ENCODE measurements at regions not wholly inside any gene's neighbourhood (a gene's known extent, or its start where the extent isn't known, plus 50 kb on each side); places are given as distances from the start of the nearest gene placed in this dataset.
"Not testable (repeated sequence)": the region's sequence is repeated elsewhere in the genome, so short reads cannot be mapped to it uniquely, and the experiment has no call there.

DNA sequence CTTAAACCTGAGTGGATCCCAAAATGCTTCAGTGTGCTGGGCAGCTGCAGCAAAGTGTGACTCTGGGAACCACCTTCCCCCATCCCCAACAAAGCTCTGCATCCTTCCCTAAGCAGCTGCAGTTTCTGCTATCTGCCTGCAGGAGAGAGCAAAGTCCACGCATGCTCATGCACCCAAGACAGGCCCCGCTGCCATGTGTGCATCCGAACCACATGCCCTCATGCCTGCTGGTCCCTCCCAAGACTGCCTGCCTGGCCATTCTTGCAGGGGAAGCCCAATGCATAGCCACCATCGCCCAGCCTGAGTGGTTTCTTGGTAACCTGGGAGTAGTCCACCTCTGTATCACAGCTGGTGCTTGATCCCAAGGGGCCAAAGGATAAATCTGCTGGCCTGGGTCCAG lies 94.3 kb upstream of the OLIG3 start:
- no peak for TF ChIP-seq ZNF274 (IDR thresholded peaks at IDR 0.05; ENCODE audit: low read depth, low read length)

DNA sequence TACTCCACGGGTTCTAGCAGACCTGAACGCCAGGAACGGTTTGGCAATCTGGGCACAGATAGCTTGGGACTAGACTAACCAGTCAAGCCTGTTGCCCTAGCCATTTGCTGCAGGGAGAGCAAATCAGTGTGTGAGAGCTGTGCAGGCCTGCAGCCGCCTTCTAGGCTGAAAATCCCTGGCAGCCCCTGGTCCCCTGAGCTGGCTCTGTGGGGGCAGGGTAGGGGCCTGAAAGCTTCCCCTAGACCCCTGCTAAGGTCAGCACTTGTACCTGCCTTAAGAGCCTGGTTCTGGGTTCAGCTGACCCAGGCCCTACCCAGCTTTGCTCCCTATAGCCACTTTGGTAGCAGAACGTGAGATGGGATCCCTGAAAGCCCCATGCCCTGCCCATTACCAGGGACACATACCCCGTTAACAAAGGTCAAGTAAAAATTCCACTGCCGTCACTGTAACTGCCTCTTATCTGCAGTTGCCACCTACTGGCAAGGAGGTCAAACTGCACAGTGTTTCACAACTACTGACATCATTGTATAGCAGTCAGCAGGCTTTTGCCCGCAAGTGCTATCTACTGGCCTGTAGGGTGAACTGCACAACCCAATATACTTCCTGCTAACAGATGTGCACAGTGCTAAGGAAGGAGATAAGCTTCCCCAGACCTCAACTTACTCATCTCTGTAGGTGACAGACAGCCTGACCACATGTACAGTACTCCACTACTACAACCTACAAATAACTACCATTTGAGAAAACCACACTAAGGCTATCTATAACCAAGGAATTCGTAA lies 95.1 kb upstream of the OLIG3 start:
- TF ChIP-seq ZNF274 (IDR thresholded peaks at IDR 0.05; ENCODE audit: low read depth, low read length): no peak
- H3K4me3 ChIP-seq (ENCODE audit: low read length): no peak overlapping the region

More for the DNA sequence above, 94.3 kb upstream of the OLIG3 start:
- no peak overlapping the region for H3K4me3 ChIP-seq (ENCODE audit: low read length)

DNA sequence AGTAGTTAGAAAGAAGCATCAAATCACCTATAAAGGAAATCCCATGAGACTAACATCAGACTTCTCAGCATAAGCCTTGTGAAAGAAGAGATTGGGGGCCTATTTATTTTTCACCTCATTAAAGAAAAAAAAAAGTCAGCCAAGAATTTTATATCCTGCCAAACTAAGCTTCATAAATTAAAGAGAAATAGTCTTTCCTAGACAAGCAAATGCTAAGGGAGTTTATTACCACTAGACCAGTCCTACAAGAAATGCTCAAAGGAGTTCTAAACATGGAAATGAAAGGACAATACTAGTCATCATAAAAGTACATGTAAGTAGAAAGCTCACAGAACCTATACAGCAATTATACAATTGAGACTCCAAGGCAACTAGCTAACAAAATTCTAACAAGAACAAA lies 96.5 kb upstream of the OLIG3 start:
- no peak for TF ChIP-seq ZNF274 (IDR thresholded peaks at IDR 0.05; ENCODE audit: low read depth, low read length)
- H3K4me3 ChIP-seq (ENCODE audit: low read length): no peak overlapping the region

DNA sequence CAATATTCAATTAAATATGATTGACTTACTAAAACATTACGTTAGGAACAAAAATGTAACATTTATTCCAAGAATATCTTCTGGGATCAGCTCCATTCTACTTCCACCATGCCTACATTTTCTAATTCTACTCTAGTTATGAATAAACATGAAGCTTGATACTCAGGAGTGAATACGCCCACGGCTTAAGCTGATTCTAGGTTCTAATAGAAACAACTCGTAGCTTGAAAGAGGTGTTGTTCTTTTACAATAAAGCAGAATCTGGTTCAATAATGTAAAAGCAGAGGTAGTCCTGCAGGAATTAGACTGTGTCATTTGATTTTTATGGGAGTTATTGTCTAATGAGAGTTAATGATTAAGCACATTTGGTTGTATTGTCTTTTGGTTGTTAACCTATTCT lies 107.3 kb upstream of the OLIG3 start:
- no peak overlapping the region for H3K4me3 ChIP-seq (ENCODE audit: low read length)
- TF ChIP-seq ZNF274 (IDR thresholded peaks at IDR 0.05; ENCODE audit: low read depth, low read length): no peak

DNA sequence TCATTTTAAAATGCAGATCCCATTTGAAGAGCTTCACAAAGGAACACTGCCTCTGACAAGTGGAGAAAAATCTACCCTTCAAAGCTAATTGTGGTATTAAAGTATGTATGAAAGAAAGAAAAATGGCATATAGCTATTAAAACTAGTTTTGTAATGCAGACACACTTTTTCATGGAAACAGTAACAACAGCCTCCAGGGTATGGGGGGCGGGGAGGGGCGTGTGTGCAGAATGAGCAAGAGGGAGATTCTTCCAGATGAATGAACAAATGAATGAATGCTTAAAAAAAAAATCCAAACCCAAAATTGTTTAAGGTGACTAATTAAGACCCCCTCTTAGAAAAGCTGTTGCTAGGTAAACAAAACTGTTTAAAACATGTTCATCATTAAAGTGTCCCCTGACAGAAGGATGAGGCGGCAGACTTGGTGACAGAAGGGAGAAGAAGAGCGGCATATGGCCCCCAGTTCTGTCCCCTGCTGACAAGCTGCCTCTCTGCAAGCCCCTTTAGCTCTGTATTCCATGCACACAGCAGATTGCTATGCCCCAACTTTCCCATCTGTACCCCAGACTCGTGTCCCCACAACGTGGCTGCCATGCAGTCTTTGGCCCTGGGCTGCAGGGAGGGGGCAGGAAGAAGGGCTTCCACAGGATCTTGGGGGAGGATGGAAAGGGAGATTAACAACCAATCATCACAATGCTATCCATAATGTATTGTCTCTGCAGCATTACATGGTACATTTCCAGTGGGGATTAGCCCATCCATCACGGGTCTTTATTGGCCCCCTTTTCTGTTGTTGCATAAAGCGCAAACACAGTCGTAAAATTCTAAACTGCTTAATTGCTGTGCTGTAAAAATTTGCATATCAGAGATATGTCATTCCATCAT lies 108.4 kb upstream of the OLIG3 start:
- no peak for TF ChIP-seq ZNF274 (IDR thresholded peaks at IDR 0.05; ENCODE audit: low read depth, low read length)
- H3K4me3 ChIP-seq (ENCODE audit: low read length): no peak overlapping the region

DNA sequence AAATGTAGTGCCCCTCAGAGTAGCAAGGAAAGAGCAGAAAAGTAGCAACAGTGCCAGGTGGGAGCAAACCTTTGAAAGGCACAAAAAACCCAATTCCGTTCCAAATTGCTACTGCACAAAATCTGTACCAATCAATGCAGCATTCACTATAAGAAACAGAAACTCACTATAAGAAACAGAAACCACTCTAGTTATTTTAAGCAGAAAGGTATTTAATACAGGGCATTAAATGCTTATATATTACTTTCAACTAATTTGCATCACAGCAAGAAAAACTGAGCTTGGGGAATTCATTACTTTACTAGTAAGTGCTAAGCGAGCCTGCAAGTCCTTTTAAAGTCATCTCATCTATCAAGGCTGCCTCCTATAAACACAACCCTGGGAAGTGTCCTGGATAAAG lies 116.5 kb upstream of the OLIG3 start:
- H3K4me3 ChIP-seq (ENCODE audit: low read length): no peak overlapping the region

DNA sequence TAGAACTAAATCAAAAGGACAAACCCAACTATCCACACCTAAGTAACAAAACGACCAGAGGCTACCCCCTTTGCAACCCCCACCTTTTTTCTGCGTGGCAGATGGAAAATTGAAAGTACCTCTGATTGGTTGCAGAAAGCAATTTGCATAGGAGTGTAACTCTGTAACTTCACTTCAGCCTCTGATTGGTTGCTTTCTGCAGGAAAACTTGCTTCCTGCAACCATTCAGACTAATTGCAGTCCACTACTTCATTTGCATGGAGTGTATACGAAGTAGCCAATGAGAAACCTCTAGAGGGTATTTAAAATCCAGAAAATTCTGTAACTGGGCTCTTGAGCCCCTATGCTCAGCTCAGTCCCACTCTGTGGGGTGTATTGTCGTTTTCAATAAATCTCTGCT lies 129.1 kb upstream of the OLIG3 start:
- H3K4me3 ChIP-seq (ENCODE audit: low read length): no peak overlapping the region

More for the DNA sequence above, 116.5 kb upstream of the OLIG3 start:
- TF ChIP-seq ZNF274 (IDR thresholded peaks at IDR 0.05; ENCODE audit: low read depth, low read length): no peak

DNA sequence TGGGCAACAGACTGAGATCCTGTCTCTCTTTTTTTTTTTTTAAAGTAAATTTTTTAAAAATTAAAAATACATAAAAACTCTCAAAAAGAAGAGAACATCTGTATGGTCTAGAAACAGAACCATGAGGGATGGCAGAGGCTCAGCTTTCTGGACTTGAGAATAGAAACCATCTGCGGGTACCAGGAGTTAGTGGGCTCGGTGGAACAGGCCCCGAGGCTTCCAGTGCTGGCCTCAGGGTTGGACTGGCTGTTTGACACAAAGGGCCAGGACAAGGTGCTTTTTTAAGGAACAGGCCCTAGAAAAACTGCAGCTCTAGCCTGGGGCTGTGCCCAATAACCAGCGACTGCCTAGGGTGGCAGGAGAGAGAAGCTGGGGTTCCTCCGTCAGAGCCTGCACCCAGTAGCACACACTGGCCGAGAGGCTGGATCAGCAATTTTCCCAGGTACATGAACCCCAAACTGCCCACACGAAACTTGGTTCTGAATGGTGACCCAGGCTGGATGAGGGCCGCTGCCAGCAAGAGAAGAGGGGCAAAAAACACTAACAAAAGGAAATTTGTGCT lies 131.0 kb upstream of the OLIG3 start:
- no peak overlapping the region for H3K4me3 ChIP-seq (ENCODE audit: low read length)
- TF ChIP-seq ZNF274 (IDR thresholded peaks at IDR 0.05; ENCODE audit: low read depth, low read length): no peak

More for the DNA sequence above, 129.1 kb upstream of the OLIG3 start:
- TF ChIP-seq ZNF274 (IDR thresholded peaks at IDR 0.05; ENCODE audit: low read depth, low read length): no peak

DNA sequence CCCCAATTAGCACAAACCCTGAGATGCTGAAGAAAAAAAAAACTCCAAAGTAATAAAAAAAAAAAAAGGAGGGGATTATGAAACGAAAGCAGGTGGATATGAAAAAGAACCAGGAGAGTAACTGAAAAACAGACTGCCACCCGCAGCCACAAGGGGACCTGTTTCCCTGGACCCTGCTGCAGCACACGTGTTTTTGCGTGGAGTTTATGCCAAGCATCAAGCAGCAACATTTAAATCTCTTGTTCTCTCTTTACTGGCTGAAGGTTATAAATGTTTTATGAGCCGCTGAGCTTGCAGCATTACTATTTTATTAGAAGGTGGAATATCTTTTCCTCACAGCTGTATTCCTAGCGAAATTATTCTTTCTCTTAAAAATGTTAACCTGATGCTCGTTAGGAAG lies 131.6 kb upstream of the OLIG3 start:
- no peak overlapping the region for H3K4me3 ChIP-seq (ENCODE audit: low read length)

DNA sequence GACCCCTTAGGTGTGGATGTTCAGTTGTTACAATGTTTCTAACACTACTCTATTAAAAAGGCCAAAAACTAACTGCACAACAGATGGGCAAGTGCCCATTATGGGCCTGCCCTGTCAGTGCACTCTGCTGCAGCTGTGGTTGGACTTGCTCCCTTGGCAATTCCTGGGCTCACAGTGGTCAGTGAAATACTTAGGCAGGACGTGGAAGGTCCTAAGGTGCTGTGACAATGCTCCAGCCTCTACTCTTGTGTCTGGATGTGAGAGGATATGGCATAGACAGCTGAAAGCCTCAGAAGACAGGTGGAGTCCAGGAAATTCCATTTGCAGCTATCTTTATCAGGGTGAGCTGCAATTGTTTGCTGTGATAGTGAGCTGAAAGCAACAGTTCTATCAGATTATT lies 136.5 kb upstream of the OLIG3 start:
- no peak for TF ChIP-seq ZNF274 (IDR thresholded peaks at IDR 0.05; ENCODE audit: low read depth, low read length)
- no peak overlapping the region for H3K4me3 ChIP-seq (ENCODE audit: low read length)

More for the DNA sequence above, 131.6 kb upstream of the OLIG3 start:
- no peak for TF ChIP-seq ZNF274 (IDR thresholded peaks at IDR 0.05; ENCODE audit: low read depth, low read length)

DNA sequence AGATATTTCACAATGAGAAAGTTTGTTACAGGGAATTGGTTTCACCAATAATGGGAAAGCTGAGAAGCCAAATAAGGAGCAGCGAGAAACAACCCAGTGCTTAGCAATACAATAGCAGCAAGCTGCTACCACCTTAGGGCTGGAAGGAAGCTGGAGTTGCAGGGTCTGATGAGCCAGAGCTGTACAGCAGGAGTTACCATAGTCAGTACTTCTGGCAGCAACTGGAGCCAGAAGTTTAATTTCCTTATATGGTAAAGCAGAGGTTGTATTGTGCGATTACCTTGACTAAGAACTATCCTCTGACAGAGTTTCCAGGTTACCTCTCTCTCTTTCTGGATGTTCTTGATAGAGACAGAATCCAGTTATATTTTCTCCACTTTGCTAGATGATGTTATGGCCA lies 137.1 kb upstream of the OLIG3 start:
- H3K4me3 ChIP-seq (ENCODE audit: low read length): no peak overlapping the region
- no peak for TF ChIP-seq ZNF274 (IDR thresholded peaks at IDR 0.05; ENCODE audit: low read depth, low read length)

DNA sequence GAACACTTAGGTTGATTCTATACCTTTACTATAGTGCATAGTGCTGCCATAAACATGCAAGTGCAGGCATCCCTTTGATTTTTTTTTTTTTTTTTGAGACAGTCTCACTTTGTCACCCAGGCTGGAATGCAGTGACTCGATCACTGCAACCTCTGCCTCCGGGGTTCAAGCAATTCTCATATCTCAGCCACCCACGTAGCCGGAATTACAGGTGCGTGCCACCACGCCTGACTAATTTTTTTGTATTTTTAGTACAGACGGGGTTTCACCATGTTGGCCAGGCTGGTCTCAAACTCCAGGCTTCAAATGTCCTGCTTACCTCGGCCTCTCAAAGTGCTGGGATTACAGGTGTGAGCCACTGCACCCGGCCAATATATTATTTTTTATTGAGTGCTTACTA lies 140.0 kb upstream of the OLIG3 start:
- H3K4me3 ChIP-seq (ENCODE audit: low read length): not testable (repeated sequence)

DNA sequence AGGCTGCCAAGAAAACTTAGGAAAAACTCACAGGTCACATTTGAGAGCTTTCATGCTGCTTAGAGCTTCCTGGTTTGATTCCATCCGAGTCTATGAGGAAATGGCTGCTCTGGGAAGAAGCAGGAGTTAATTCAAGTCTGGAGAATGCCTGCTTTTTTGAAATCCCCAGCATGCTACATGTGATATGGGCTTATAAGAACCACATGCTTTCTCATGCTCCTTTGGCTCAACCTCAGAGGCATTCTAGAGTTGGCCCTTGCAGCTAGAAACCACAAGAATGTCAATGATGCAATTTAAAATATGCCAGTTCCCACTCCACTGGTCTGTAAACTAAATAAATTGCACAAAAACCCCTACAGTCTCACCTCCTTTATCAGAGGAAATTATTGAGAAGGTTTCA lies 142.9 kb upstream of the OLIG3 start:
- no peak overlapping the region for H3K4me3 ChIP-seq (ENCODE audit: low read length)
- no peak for TF ChIP-seq ZNF274 (IDR thresholded peaks at IDR 0.05; ENCODE audit: low read depth, low read length)

DNA sequence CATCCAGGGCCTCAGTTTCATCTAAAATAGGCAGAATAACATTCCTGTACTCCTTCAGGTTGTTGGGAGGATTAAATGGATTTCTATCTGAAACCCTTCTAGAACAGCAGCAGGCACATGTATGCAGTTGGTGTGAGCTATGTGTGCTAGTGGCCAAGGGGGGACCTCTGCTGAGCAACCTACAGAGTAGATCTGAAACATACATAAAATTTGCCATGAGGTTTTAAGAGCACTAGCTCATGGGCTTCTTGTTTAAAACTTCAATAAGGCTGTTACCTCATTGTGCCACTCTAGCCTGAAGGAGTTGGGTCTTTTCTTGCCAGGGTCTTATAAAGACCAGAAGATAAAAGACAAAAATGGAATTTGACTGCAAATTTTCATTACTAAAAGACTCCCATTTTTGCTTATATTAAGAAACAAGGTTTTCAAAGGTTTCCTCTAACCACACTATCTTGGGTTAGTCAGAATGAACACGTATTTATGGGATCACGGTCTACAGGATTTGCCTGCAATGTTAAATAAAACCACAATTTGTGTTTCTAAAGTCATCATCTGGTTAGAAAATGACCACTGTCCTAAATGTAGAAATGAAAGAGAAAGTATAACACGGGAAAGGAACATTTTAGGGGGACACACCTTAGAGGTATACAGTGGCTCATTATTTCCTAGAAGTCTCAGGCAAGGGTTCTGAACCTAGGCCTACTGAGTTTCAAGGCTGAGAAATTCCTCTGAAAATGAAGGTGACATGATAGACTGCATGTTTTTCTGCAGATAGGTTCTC lies 144.9 kb upstream of the OLIG3 start:
- TF ChIP-seq ZNF274 (IDR thresholded peaks at IDR 0.05; ENCODE audit: low read depth, low read length): no peak
- H3K4me3 ChIP-seq (ENCODE audit: low read length): no peak overlapping the region

All from GM08714 (cell line).